ENCODE measurements at regions not wholly inside any gene's neighbourhood (a gene's known extent, or its start where the extent isn't known, plus 50 kb on each side); places are given as distances from the start of the nearest gene placed in this dataset.

GRCh38 chr2:133773854-133774653, 205.8 kb upstream of the NCKAP5 start:
- DNase-seq, result no peak

GRCh38 chr2:133774654-133775015, 206.4 kb upstream of the NCKAP5 start:
- DNase-seq, result no peak

GRCh38 chr2:133776936-133777573, 208.8 kb upstream of the NCKAP5 start:
- no peak for DNase-seq

GRCh38 chr2:133777574-133777960, 209.3 kb upstream of the NCKAP5 start:
- no peak for DNase-seq

GRCh38 chr2:133780099-133780996, 212.1 kb upstream of the NCKAP5 start:
- DNase-seq, result no peak

GRCh38 chr2:133780997-133781513, 212.8 kb upstream of the NCKAP5 start:
- DNase-seq, result no peak

GRCh38 chr2:133787207-133787606, 218.9 kb upstream of the NCKAP5 start:
- no peak for DNase-seq

- DNase-seq, result no peak
Observed at GRCh38 chr2:133787651-133788050, 219.4 kb upstream of the NCKAP5 start.

GRCh38 chr2:133788386-133788785, 220.1 kb upstream of the NCKAP5 start:
- DNase-seq, result no peak

- no peak for DNase-seq
Observed at GRCh38 chr2:133789743-133790142, 221.5 kb upstream of the NCKAP5 start.

- no peak for DNase-seq
Observed at GRCh38 chr2:133790711-133791110, 222.4 kb upstream of the NCKAP5 start.

- DNase-seq, result no peak
Observed at GRCh38 chr2:133791191-133791590, 222.9 kb upstream of the NCKAP5 start.

GRCh38 chr2:133792223-133792622, 224.0 kb upstream of the NCKAP5 start:
- no peak for DNase-seq

- no peak for DNase-seq
Observed at GRCh38 chr2:133794114-133794513, 225.9 kb upstream of the NCKAP5 start.

- no peak for DNase-seq
Observed at GRCh38 chr2:133801946-133802345, 233.7 kb upstream of the NCKAP5 start.

GRCh38 chr2:133802409-133803039, 234.3 kb upstream of the NCKAP5 start:
- DNase-seq, result no peak

- no peak for DNase-seq
Observed at GRCh38 chr2:133806564-133806963, 238.3 kb upstream of the NCKAP5 start.

GRCh38 chr2:133809485-133809884, 241.2 kb upstream of the NCKAP5 start:
- no peak for DNase-seq

- DNase-seq, result no peak
Observed at GRCh38 chr2:133810559-133810958, 242.3 kb upstream of the NCKAP5 start.

GRCh38 chr2:133811409-133812125, 243.3 kb upstream of the NCKAP5 start:
- no peak for DNase-seq

GRCh38 chr2:133812826-133813617, 244.8 kb upstream of the NCKAP5 start:
- no peak for DNase-seq
